HG03565 (cell line): ENCODE measurements at regions not wholly inside any gene's neighbourhood (a gene's known extent, or its start where the extent isn't known, plus 50 kb on each side); places are given as distances from the start of the nearest gene placed in this dataset.
"Not testable (repeated sequence)": the region's sequence is repeated elsewhere in the genome, so short reads cannot be mapped to it uniquely, and the experiment has no call there.

Experiments
- ATAC-seq: cut with Tn5 transposase; IDR thresholded peaks from one replicate; pipeline ENCODE4 v1.9.1; 2021; ENCODE audit warnings: mild to moderate bottlenecking, moderate library complexity; ENCODE audit not compliant: unreplicated experiment

DNA sequence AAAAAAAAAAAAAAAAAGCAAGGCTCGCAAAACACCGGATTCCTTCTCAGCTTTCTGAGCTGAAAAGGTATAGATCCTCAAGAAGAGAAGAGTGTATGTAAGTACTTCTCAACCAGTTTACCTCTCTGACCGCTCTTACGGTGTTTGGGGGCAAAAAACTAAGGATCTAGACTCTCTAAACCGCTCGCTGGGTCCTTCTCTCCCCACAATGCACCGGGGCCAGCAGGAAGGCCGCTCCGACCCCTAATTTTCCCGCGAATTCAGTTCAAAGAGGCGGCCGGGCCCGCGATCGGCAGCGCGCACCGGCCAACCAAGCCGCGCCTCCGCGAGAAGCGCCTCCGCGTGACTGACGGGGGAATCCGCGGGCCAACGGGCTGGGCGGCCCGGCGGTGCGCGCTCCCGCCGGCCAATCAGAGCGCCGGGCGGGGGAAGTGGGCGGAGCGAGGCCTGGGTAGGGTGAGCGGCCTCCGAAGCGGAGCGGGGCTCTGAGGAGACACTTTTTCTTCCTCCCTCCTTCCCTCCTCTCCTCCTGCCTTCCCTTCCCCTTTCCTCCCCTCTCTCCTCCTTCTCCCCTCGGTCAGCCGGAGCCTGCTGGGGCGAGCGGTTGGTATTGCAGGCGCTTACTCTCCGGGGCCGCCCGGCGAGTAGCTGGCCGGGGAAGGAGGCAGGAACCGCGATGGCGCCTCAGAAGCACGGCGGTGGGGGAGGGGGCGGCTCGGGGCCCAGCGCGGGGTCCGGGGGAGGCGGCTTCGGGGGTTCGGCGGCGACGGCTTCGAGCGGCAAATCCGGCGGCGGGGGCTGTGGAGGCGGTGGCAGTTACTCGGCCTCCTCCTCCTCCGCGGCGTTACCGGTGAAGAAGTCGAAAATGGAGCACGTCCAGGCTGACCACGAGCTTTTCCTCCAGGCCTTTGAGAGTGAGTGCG is 93.0 kb downstream of the CRLF3 start:
- peak; percentile 80 for ATAC-seq

DNA sequence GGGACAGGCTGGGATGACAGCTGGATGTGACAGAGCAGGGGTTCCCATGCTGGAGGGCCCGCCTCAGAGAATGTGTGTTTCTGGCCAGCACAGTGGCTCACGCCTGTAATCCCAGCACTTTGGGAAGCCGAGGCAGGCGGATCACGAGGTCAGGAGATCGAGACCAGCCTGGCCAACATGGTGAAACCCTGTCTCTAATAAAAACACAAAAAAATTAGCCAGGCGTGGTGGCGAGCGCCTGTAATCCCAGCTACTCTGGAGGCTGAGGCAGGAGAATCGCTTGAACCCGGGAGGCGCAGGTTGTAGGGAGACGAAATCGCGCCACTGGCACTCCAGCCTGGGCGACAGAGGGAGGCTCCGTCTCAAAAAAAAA is 93.7 kb downstream of the CRLF3 start:
- not testable (repeated sequence) for ATAC-seq

DNA sequence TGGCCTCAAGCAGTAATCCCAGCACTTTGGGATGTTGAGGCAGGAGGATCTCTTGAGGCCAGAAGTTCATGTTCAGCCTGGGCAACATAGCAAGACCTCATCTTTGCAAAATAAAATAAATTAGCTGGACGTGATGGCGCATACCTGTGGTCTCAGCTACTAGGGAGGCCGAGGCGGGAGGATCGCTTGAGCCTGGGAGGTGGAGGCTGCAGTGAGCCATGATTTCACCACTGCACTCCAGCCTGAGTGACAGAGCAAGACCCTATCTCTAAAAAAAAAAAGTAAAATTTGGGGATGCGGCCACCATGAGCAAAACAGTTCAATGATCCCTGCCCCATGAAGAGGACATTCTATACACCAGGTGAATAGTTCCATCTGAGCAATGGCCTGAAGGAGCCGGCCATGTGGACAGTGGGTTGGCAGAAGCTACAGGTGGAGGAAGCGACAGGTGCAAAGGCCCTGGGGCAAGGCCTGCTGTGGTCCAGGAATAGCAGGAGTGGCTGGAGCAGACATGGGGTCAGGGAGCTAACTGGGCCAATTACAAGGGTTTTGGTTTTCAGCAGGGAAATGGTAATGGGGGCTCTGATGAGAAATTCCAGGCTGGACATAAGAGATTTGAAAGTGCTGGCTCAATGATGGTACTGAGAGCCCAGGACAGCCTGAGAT is 94.2 kb downstream of the CRLF3 start:
- ATAC-seq = not testable (repeated sequence)

DNA sequence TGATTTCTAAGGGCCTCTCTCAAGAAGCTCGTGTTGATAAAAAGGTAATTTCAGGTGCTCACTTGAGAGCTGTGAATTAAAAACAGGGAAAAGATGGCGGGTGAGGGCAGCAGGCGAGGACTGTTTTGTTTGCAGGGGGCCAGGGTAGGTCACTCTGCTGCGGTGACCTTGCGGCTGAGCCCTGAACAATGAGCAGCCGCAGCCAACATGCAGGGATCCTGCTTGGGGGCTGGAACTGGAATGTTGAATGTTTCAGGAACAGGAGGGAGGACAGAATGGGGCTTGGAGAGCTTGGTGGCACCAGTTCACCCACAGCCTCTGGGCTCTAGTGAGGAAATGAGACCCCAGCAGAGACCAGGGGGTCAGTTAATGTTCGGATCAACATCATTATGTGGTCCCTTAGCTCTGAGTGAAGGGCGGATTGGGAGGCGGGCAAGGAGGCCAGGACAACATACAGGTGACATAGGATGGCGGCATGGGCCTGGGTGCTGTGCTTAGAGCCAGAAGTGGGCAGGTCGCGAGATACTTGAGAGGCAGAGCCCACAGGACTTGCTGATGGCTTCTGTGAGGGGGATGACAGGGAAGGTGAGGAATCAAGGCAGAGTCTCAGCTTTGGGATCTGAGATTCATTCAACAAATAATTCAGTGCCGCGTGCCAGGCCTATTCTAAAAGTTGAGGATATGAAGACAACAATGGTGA is 94.9 kb downstream of the CRLF3 start:
- not testable (repeated sequence) for ATAC-seq

DNA sequence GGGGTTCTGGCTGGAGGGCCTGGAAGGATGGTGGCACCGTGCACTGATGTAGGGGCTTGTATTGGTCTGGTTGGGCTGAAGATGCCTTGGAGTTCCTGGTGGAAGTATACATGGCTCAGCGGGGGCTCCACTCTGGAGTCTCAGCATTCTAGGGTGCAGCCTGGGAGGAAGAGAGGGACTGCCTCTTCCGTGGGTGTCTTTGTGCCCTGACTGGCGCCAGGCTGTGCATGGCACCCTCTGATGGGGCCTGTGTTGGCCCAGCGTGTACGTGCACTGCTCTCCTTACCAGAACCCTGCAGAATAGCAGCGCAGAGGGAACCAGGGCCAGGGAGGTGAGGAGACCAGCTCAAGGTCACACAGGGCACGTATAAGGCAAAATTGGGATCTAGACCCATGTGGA is 97.0 kb downstream of the CRLF3 start:
- not testable (repeated sequence) for ATAC-seq

DNA sequence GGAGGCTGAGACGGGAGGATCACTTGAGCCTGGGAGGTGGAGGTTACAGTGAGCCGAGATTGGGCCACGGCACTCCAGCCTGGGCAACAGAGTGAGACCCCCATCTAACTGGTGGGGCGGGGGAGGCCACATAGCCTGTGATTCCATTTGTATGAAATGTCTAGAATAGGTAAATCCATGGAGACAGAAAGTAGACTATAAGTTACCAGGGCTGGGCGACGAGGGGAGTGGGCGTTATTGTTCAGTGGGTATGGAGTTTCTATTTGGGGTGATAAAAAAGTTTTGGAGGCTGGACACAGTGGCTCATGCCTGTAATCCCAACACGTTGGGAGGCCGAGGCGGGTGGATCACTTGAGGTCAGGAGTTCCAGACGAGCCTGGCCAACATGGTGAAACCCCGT is 97.8 kb downstream of the CRLF3 start:
- ATAC-seq = not testable (repeated sequence)

DNA sequence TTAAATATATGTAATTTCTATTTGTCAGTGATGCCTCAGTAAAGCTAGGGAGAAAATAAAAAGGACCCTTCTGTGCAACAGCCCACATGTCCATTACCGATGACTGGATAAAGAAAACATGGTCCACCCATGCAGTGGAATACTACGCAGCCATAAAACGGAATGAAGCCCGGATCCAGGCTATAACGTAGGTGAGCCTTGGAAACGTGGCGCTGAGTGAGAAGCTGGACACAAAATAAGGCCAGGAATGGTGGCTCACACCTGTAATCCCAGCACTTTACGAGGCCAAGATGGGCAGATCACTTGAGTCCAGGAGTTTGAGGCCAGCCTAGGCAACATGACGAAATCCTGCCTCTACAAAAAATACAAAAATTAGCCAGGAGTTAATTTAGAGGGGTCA is 98.2 kb downstream of the CRLF3 start:
- not testable (repeated sequence) for ATAC-seq

DNA sequence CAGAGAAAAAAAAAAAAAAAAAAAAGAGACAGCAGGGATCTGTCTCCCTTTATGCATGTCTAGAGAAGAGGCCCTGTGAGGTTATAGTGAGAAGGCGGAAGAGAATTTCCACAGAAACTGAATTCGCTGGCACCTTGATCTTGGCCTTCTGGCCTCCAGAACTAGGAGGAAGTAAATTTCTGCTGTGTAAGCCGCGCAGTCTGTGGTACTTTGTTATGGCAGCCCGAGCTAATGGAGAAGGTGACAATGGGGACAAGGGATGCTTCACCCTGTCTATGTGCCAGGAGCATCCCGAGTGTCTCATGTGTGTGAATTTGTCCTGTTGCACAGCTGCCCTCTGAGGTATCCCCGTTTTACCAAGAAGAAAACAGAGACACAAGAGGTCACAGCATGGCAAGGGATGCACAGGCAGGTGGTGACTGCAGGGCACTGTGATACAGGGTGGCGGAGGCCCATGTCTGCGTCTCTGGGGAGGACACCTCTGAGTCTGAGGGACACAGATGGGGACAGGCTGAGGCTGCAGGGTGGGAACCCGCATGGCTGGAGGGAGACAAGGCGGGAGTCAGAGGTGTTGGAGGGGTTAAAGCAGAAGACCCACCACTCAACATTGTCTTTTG is 100.3 kb downstream of the CRLF3 start:
- ATAC-seq = not testable (repeated sequence)

DNA sequence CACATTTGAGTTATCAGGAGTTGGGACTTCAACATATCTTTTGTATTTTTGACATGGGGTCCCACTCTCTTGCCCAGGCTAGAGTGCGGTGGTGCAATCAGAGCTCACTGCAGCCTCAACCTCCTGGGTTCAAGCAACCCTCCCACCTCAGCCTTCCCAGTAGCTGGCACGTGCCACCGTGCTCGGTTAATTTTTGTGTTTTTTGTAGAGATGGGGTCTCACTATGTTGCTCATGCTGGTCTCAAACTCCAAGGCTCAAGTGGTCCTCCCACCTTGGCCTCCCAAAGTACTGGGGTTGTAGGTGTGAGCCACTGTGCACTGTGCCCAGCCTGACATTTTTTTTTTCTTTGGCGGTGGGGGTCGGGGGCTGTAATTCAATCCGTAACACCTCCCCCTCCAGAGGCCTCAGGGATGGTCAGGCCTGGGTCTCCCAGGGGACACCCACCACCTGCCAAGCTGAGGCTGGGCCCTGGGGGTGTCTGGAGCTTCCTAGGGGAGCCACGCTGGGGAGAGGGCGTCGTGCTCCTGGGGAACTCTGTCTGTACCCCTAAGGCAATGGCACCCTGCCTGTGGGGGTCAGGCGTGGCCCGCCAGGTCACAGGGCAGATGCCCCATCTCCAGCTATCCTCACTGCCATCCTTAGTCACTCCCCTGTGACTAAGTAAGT is 102.2 kb downstream of the CRLF3 start:
- ATAC-seq = not testable (repeated sequence)

DNA sequence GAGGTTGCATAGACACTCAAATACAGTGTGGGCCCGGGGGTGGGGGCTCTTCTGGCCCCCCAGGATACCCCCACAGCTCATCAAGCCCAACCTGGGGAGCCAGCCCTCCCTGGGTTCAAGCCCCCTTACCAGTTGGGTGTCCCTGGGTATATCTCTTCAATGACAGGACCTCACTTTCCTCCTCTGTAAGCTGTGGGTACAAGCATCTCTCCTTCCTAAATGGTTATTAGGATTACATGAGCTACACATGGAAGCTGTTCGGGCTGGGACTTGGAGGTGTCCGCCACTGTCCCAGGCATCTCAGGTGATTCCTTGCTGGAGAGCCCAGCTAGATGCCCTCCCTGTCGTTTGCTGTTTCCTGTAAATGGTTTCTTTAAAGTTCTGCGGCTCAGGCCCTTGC is 103.5 kb downstream of the CRLF3 start:
- not testable (repeated sequence) for ATAC-seq

DNA sequence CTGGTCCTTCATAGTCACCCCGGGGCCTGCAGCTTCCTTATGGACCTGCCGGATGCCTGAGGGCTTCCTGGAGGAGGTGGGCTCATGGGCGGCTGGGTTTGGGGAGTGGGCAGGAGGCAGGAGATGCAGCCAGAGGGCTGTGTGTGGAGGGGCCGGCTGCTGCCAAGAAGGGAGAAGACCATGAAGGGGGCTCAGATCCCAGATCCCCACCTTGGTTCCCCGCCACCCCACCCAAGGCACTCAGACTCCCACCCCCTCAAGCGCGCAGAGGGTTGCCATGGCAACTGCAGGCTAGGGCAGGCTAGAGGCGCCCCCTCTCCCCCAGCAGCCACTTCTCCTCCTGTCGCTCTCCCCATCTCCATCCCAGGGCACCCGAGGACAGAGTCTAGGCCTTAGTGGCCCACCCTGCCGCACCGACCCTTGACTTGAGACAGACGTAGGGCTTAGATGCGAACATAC is 104.5 kb downstream of the CRLF3 start:
- no peak for ATAC-seq

DNA sequence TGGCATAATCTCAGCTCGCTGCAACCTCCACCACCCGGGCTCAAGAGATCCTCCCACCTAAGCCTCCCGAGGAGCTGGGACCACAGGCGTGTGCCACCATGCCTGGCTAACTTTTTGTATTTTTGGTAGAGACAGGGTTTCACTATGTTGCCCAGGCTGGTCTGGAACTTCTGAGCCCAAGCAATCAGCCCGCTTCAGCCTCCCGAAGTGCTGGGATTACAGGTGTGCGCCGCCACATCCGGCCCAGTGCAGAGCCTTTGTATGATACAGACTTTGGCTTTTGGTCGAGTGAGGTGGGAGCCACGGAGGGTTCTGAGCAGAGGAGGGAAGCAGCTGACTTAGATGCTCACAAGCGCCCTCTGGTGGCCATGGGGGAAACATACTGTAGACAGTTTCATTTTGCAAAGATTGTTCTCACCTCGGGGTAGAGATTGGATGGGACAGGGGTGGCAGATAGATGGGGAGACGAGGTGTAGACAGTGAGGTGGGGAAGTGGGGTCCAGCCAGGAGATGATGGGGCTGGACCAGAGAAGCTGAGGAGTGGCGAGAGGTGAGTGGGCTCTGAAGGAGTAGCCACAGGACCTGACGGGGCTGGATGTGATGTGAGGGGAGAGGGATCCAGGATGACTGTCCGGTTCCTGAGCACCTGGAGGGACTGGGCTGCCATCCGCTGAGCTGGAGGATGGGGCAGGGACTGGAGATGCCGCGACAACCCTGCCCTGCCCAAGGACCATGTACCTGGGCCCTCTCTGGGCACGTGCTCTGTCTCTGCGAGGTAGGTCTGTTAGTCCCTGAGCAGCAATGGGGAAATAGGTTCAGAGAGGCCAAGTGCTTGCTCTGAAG is 105.1 kb downstream of the CRLF3 start:
- not testable (repeated sequence) for ATAC-seq

DNA sequence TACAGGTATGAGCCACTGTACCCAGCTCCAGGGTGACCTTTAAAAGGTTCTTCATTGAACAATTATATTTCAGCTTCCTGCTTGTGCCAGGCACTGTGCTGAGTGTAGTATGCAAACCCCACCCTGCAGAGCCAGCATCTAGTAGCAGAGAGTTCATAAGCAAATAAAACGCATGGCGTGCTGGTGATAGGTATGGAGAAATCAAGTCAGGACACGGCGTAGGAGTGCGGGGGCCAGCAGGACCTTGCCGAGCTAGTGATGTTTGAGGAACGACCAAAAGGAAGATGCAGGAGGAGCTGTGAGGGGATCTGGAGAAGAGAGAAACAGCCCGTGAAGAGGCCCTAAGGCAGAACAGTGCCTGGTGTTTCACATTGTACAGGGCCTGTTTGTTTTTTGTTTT is 105.8 kb downstream of the CRLF3 start:
- not testable (repeated sequence) for ATAC-seq

DNA sequence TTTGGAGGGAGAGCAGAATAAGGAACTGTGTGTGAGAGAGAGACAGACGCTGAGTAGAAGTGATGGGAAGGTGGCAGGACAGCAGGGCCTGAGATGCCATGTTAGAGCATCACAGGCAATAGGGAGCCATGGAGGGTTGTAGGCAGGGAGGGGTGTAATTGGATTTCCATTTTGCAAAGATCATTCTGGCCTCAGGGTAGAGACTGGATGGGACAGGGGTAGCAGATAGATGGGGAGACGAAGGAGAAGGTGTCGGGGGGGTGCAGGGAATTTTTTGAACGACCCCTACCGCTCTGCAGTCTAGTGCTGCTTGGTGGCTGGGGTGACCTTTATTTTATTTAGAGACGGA is 106.4 kb downstream of the CRLF3 start:
- not testable (repeated sequence) for ATAC-seq

DNA sequence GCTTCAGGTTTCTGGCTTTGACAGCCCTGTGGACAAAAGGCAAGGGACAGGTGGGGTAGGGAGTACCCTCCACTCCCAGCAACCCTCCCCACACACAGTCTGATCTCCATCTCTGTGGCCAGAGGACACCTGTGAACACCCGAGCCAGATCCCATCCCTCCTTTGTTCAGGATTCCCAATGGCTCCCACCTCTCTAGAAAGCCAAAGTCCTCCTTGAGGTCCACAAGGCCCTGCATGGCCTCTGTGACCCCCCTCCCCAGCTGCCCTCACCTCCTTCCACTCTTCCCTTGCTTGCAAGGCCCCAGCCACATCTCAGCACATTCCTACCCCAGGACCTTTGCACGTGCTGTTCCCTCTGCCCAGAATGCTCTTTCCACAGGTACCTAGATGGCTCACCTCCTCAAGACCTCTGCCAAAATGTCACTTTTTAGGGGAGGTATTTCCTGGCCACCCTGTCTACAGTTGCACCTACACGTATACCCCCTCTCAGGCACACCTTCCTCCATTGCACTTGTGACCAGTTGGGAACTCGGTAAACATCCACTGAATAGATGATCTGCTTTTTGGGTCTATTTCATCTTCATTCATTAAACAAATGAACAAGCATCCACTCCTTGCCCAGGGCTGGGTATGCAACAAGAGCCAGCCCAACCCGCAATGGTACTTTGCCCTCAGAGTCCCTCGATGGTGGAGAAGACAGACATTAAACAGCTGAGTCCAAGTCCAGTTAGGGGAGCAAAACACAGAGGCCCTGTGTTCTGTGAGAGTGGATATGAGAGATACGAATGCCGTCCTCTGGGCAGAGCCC is 107.0 kb downstream of the CRLF3 start:
- no peak for ATAC-seq

DNA sequence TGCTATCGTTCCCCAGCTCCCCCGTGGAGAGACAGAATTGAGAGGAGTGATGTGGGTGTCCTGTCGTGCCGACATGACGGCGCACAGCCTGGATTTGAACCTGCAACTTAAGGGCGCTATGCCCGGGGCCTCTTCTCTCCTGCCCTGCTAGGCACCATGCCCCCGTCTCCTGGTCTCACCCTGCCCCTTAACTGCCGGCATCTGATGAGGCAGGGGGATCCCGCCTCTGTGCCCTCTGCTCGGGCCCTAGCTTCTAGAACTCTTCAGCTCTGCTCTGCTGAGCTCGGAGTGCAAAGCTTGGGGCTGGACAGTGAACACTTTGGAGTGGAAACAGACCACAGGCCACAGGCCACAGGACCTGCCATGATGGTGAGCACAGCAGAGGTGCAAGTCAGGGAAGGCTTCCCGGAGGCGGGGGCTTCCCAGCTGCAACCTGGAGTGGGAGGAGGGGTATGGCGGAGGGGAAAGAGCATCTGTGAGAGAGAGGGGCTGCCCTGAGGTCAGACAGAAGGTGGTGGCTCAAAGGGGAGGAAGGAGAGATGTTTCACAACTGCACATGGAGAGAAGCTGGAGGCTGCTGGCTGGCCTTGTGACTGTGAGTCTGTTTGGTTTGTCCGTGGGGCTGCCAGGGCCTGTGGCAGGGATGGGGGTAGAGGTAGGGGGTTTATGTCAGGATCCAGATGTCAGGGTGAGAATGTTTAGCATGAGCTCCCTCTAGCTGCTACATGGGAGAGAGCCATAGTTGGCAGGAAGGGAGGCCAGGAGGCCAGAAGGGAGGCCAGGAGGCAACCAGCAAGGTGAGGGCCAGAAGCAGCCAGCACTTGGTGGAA is 107.8 kb downstream of the CRLF3 start:
- no peak for ATAC-seq

DNA sequence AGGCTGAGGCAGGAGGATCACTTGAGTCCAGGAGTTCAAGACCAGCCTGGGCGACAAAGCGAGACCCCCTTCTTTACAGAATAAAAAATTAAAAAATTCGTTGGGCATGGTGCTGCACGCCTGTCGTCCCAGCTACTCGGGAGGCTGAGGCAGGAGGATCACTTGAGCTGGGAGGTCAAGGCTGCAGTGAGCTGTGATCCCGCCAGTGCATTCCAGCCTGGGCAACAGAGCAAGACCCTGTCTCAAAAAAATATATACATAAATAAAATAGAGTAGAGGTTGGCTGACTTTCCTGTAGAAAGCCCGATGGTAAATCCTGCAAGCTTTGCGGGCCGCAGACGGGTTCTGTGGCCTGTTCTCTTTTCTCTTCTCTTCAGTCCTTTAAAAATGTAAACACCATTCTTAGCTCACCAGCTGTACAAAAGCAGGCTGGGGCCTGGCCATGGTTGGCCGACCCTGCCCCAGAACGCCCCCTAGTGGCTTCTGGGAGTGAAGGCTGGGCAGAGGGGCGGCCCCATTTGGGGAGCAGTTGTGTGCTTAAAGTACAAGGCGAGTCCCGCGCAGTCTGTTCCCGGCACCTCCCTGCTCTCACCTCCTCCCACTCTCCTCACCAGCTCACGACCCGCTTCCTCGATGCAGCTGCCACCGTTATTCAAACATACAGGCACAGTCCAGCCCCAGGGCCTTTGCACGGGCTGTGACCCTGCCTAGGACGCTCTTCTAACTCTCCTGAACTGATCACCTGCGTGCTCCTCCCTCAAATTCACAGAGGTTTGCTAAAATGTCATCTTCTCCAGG is 109.5 kb downstream of the CRLF3 start:
- ATAC-seq = not testable (repeated sequence)
